ENCODE measurements at regions not wholly inside any gene's neighbourhood (a gene's known extent, or its start where the extent isn't known, plus 50 kb on each side); places are given as distances from the start of the nearest gene placed in this dataset.

DNA sequence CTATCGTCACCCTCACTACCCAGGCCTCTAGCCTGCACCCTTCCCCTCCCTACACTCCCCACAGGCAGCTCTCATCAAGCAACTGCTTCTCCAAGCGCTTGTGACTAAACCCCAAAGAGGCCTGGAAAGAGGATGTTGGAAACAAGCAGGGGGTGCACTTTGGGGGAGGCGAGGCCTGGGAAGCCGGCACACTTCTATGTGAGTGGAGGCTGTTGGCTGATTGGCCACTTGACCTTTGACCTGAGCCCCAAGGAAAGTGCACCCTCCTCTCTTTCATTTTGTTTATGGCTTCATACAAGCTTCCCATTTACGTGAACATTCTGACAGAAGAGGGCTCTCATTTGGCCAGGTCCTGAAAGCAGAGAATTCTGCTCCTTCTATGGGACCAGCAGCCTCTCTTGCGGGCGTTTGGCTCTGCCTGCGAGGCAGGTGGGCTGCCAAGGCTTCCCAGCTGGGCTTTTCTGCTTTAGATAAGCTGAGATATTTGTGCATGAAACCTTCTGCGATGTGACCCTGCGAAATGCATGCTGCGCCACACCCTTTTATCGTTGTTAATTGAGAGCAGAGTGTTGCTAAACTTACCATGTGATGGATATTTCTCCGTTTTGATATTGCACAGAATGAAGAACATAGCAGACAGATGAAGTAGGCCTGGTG, 134.8 kb upstream of the NCK2 start:
- TF ChIP-seq SAP30 (IDR thresholded peaks at IDR 0.05; ENCODE audit: insufficient read depth, insufficient replicate concordance, low read length) (no peak), EZH2 (IDR thresholded peaks at IDR 0.05; ENCODE audit: low read depth, low read length, severe bottlenecking) (no peak), CHD1 (IDR thresholded peaks at IDR 0.05; ENCODE audit: low read depth, low read length) (no peak), RNF2 (IDR thresholded peaks at IDR 0.05; ENCODE audit: borderline replicate concordance, low read depth, low read length, missing control alignments, poor library complexity, severe bottlenecking) (no peak)
- TF ChIP-seq, protein P1, sequence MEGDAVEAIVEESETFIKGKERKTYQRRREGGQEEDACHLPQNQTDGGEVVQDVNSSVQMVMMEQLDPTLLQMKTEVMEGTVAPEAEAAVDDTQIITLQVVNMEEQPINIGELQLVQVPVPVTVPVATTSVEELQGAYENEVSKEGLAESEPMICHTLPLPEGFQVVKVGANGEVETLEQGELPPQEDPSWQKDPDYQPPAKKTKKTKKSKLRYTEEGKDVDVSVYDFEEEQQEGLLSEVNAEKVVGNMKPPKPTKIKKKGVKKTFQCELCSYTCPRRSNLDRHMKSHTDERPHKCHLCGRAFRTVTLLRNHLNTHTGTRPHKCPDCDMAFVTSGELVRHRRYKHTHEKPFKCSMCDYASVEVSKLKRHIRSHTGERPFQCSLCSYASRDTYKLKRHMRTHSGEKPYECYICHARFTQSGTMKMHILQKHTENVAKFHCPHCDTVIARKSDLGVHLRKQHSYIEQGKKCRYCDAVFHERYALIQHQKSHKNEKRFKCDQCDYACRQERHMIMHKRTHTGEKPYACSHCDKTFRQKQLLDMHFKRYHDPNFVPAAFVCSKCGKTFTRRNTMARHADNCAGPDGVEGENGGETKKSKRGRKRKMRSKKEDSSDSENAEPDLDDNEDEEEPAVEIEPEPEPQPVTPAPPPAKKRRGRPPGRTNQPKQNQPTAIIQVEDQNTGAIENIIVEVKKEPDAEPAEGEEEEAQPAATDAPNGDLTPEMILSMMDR (IDR thresholded peaks at IDR 0.05; ENCODE audit: control extremely low read depth in 1 of 3, insufficient read depth in 1 of 3, low read depth in 1 of 3, low read length in 3 of 3): no peak
